OCI-LY3 (cell line): ENCODE measurements at regions not wholly inside any gene's neighbourhood (a gene's known extent, or its start where the extent isn't known, plus 50 kb on each side); places are given as distances from the start of the nearest gene placed in this dataset.

Source experiments
- EZH2phosphoT487 ChIP-seq: fragments of 200-600 bp; shearing (Covaris generic); IDR thresholded peaks from 2 replicates; pipeline ENCODE4 v1.6.1; 2018; ENCODE audit warnings: antibody characterized with exemption, mixed run types, low read depth
- TF ChIP-seq, protein P1 (sequence below): fragments of 200-600, 300-600 bp; sonication (generic); IDR thresholded peaks from 2 replicates; pipeline ENCODE4 v1.5.1; 2014; ENCODE audit warnings: antibody characterized with exemption, low read length, low read depth

GRCh38 chr16:63403792-63404191 lies 1367.6 kb upstream of the CDH8 start:
- TF ChIP-seq, protein P1, sequence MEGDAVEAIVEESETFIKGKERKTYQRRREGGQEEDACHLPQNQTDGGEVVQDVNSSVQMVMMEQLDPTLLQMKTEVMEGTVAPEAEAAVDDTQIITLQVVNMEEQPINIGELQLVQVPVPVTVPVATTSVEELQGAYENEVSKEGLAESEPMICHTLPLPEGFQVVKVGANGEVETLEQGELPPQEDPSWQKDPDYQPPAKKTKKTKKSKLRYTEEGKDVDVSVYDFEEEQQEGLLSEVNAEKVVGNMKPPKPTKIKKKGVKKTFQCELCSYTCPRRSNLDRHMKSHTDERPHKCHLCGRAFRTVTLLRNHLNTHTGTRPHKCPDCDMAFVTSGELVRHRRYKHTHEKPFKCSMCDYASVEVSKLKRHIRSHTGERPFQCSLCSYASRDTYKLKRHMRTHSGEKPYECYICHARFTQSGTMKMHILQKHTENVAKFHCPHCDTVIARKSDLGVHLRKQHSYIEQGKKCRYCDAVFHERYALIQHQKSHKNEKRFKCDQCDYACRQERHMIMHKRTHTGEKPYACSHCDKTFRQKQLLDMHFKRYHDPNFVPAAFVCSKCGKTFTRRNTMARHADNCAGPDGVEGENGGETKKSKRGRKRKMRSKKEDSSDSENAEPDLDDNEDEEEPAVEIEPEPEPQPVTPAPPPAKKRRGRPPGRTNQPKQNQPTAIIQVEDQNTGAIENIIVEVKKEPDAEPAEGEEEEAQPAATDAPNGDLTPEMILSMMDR = no peak
- no peak for TF ChIP-seq EZH2phosphoT487
